ENCODE measurements at regions not wholly inside any gene's neighbourhood (a gene's known extent, or its start where the extent isn't known, plus 50 kb on each side); places are given as distances from the start of the nearest gene placed in this dataset.

- TF ChIP-seq, protein P1, sequence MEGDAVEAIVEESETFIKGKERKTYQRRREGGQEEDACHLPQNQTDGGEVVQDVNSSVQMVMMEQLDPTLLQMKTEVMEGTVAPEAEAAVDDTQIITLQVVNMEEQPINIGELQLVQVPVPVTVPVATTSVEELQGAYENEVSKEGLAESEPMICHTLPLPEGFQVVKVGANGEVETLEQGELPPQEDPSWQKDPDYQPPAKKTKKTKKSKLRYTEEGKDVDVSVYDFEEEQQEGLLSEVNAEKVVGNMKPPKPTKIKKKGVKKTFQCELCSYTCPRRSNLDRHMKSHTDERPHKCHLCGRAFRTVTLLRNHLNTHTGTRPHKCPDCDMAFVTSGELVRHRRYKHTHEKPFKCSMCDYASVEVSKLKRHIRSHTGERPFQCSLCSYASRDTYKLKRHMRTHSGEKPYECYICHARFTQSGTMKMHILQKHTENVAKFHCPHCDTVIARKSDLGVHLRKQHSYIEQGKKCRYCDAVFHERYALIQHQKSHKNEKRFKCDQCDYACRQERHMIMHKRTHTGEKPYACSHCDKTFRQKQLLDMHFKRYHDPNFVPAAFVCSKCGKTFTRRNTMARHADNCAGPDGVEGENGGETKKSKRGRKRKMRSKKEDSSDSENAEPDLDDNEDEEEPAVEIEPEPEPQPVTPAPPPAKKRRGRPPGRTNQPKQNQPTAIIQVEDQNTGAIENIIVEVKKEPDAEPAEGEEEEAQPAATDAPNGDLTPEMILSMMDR (IDR thresholded peaks at IDR 0.05) = no peak
- TF ChIP-seq POLR2A (IDR thresholded peaks at IDR 0.05) = no peak
Observed at GRCh38 chr10:44468965-44469364, 84.1 kb upstream of the CXCL12 start.
